ENCODE measurements at regions not wholly inside any gene's neighbourhood (a gene's known extent, or its start where the extent isn't known, plus 50 kb on each side); places are given as distances from the start of the nearest gene placed in this dataset.

DNA sequence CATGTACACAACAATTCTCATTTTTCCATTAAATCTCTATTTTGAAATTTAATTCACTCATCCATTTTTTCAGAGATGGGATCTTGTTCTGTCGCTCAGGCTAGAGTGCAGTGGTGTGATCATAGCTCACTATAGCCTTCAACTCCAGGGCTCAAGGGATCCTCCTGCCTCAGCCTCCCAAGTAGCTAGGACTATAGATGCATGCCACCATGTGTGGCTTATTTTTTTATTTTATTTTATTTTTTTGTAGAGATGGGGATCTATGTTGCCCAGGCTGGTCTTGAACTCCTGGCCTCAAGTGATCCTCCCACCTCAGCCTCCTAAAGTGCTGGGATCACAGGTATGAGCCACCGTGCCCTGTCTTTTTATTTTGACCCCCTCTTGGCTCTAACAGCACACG is 203.8 kb upstream of the KLF14 start:
- TF ChIP-seq POLR2A (IDR thresholded peaks at IDR 0.05) (no peak), EP300 (IDR thresholded peaks at IDR 0.05) (no peak), POLR2AphosphoS5 (IDR thresholded peaks at IDR 0.05) (no peak)
- TF ChIP-seq, protein P1, sequence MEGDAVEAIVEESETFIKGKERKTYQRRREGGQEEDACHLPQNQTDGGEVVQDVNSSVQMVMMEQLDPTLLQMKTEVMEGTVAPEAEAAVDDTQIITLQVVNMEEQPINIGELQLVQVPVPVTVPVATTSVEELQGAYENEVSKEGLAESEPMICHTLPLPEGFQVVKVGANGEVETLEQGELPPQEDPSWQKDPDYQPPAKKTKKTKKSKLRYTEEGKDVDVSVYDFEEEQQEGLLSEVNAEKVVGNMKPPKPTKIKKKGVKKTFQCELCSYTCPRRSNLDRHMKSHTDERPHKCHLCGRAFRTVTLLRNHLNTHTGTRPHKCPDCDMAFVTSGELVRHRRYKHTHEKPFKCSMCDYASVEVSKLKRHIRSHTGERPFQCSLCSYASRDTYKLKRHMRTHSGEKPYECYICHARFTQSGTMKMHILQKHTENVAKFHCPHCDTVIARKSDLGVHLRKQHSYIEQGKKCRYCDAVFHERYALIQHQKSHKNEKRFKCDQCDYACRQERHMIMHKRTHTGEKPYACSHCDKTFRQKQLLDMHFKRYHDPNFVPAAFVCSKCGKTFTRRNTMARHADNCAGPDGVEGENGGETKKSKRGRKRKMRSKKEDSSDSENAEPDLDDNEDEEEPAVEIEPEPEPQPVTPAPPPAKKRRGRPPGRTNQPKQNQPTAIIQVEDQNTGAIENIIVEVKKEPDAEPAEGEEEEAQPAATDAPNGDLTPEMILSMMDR (IDR thresholded peaks at IDR 0.05): no peak
- H3K27me3 ChIP-seq: no peaks in the 10 kb centered on the region
- peaks cover 0 to 19% (median 3%) of the 10 kb centered on the region in 4 donors for H3K36me3 ChIP-seq
- no peak overlapping the region for H3K27ac ChIP-seq
- 89 to 92% methylated on average over 3 of the region's 3 CpGs for WGBS, 2 donors
- H3K4me1 ChIP-seq: peaks cover 0 to 45% (median 37%) of the 10 kb centered on the region in 4 donors
- H3K9me3 ChIP-seq: no peaks in the 10 kb centered on the region
- no peak for DNase-seq
- intact Hi-C loops (cut with DNase I): no loop called here
- no peak overlapping the region for H3K4me3 ChIP-seq

DNA sequence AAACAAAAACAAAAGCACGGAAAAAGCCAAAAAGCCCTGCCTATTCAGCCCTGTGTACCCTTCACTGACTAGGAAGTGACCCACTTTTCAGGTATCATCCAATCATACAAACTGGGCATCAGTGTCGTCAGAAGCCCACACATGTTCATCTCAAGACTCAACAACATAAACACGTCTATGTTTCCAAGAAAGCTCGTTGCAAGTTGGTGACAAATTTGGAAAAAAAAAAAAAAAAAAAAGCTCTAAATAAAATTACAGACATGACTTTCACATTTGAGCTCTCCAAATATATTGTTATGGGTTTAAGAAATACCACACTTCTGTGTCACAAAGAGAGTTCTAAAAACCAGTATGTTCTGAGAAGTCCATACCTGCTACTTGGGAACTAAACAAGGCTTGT is 204.7 kb upstream of the KLF14 start:
- no peak for DNase-seq
- peaks cover 0 to 19% (median 3%) of the 10 kb centered on the region in 4 donors for H3K36me3 ChIP-seq
- peaks cover 0 to 53% (median 44%) of the 10 kb centered on the region in 4 donors for H3K4me1 ChIP-seq
- H3K27ac ChIP-seq: peak overlapping the region in 1 of 4 donors; percentile 31
- H3K9me3 ChIP-seq: no peaks in the 10 kb centered on the region
- intact Hi-C loops (cut with DNase I): no loop called here
- H3K27me3 ChIP-seq: no peaks in the 10 kb centered on the region
- TF ChIP-seq POLR2A (IDR thresholded peaks at IDR 0.05) (no peak), POLR2AphosphoS5 (IDR thresholded peaks at IDR 0.05) (no peak), EP300 (IDR thresholded peaks at IDR 0.05) (no peak)
- TF ChIP-seq, protein P1 (IDR thresholded peaks at IDR 0.05): no peak
- H3K4me3 ChIP-seq: no peak overlapping the region
- WGBS, 2 donors: 26 to 45% methylated on average over 4 of the region's 4 CpGs

DNA sequence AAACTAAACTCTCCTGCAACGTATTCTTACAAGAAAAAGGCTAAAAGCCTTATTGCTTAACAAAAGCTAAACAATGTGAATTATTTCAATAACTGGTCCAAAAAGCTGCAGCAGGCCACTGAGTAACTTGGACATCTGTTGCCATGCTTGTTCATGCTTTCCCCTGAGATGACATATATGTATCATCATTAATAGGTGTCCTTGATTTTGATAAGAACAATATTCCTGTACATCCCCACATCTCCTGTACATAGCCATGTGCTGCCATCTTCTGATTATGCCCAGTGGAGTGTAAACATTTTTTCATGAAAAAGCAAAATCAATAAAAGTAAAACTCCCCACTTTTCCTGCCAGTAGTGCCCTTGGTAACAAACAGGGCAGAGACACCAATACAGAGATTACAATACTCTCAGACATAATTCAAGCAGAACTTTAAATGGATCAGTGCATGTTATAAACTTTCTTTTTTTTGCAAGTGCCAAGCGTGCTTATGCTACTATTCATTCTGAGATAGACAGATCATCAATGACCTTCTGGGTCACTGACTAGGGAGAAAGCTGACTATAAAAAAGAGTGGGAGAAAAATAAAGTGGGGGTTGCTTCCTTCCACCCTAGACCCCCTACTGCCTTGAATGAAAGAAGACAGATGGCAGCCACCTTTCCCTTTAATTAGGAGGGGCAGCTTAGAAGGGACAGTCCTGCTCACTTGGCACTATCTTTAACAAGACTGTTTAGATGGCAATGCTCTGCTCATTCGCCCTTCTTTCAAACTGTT is 205.5 kb upstream of the KLF14 start:
- no peak overlapping the region for H3K4me3 ChIP-seq
- H3K27ac ChIP-seq: peak overlapping the region in 1 of 4 donors; percentile 31
- no peak for DNase-seq
- H3K9me3 ChIP-seq: no peaks in the 10 kb centered on the region
- peaks cover 0 to 62% (median 50%) of the 10 kb centered on the region in 4 donors for H3K4me1 ChIP-seq
- H3K27me3 ChIP-seq: no peaks in the 10 kb centered on the region
- H3K36me3 ChIP-seq: peaks cover 0 to 19% (median 3%) of the 10 kb centered on the region in 4 donors
- peak in 1 of 4 donors; percentile 13 for TF ChIP-seq POLR2AphosphoS5 (IDR thresholded peaks at IDR 0.05)
- TF ChIP-seq, protein P1 (IDR thresholded peaks at IDR 0.05): no peak
- intact Hi-C loops (cut with DNase I): no loop called here
- WGBS, 2 donors: 19 to 64% methylated on average over 3 of the region's 3 CpGs

DNA sequence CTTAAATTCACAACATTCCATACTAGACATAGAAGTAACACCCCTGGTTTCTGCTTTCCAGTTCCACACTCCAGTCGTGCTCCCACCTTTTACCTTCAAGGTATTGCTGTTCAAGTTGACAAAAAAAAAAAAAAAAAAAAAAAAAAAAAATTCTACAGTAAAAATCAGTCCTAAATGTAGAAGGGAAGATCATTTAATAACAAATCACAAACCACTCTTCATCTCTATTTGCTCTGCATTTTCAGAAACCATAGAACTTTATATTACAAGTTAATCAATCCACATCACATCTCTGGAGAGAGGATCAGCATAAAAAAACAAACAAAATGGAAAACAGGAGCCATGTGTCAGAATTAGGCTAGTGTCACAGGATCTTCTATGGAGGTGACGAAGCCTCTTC is 206.3 kb upstream of the KLF14 start:
- WGBS, 2 donors: 20 to 67% methylated on average over 2 of the region's 2 CpGs
- Histone ChIP-seq H3K27me3 (no peaks in the 10 kb centered on the region), H3K27ac (peak overlapping the region in 2 of 4 donors; percentile 64 to 70), H3K4me1 (peaks cover 0 to 69% (median 53%) of the 10 kb centered on the region in 4 donors), H3K9me3 (no peaks in the 10 kb centered on the region), H3K36me3 (peaks cover 0 to 19% (median 3%) of the 10 kb centered on the region in 4 donors), H3K4me3 (no peak overlapping the region)
- DNase-seq: no peak
- TF ChIP-seq, protein P1 (IDR thresholded peaks at IDR 0.05): no peak
- TF ChIP-seq POLR2A (IDR thresholded peaks at IDR 0.05): no peak
- no peak for TF ChIP-seq EP300 (IDR thresholded peaks at IDR 0.05)
- no peak for TF ChIP-seq POLR2AphosphoS5 (IDR thresholded peaks at IDR 0.05)
- intact Hi-C loops (cut with DNase I): no loop called here

All from sigmoid colon (tissue), 6 donors.